VCaP (cell line): ENCODE measurements at regions not wholly inside any gene's neighbourhood (a gene's known extent, or its start where the extent isn't known, plus 50 kb on each side); places are given as distances from the start of the nearest gene placed in this dataset.

ENCODE experiments used
- H3K27ac ChIP-seq: fragments of 450-650 bp; 2 replicates; pipeline ENCODE4 v1.5.1; 2017
- TF ChIP-seq, protein P1 (sequence below): fragments of 450-650 bp; conservative IDR thresholded peaks from 2 replicates; pipeline ENCODE4 v1.5.1; 2017; ENCODE audit warnings: mild to moderate bottlenecking, moderate library complexity

DNA sequence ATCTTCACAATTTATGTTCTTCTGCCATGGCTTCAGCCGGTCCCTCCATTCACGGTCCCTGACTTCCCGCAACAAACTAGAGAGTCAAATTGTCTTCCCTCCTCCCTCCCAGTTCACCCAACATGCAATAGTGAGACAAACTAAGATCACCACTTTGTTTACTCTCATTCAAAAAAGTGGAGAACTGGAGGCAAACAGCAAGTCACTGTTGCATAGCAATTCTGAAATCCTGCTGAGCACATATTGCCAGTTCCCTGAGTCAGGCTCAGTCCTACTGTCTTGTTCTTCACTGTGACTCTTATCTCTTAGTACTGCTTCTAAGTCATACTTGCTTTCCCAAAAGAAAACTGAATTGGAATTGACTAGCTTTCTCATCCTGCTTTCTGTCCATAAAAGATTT lies 287.2 kb upstream of the SASH1 start:
- TF ChIP-seq, protein P1, sequence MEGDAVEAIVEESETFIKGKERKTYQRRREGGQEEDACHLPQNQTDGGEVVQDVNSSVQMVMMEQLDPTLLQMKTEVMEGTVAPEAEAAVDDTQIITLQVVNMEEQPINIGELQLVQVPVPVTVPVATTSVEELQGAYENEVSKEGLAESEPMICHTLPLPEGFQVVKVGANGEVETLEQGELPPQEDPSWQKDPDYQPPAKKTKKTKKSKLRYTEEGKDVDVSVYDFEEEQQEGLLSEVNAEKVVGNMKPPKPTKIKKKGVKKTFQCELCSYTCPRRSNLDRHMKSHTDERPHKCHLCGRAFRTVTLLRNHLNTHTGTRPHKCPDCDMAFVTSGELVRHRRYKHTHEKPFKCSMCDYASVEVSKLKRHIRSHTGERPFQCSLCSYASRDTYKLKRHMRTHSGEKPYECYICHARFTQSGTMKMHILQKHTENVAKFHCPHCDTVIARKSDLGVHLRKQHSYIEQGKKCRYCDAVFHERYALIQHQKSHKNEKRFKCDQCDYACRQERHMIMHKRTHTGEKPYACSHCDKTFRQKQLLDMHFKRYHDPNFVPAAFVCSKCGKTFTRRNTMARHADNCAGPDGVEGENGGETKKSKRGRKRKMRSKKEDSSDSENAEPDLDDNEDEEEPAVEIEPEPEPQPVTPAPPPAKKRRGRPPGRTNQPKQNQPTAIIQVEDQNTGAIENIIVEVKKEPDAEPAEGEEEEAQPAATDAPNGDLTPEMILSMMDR = no peak
- no peak overlapping the region for H3K27ac ChIP-seq

DNA sequence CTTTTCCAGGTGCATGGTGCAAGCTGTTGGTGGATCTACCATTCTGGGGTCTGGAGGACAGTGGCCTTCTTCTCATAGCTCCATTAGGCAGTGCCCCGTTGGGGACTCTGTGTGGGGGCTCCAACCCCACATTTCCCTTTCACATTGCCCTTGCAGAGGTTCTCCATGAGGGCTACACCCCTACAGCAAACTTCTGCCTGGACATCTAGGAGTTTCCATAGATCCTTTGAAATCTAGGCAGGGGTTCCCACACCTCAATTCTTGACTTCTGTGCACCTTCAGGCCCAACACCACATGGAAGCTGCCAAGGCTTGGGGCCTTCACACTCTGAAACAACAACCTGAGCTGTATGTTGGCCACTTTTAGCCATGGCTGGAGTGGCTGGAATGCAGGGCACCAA lies 282.8 kb upstream of the SASH1 start:
- H3K27ac ChIP-seq = no peak overlapping the region
- TF ChIP-seq, protein P1 = no peak

DNA sequence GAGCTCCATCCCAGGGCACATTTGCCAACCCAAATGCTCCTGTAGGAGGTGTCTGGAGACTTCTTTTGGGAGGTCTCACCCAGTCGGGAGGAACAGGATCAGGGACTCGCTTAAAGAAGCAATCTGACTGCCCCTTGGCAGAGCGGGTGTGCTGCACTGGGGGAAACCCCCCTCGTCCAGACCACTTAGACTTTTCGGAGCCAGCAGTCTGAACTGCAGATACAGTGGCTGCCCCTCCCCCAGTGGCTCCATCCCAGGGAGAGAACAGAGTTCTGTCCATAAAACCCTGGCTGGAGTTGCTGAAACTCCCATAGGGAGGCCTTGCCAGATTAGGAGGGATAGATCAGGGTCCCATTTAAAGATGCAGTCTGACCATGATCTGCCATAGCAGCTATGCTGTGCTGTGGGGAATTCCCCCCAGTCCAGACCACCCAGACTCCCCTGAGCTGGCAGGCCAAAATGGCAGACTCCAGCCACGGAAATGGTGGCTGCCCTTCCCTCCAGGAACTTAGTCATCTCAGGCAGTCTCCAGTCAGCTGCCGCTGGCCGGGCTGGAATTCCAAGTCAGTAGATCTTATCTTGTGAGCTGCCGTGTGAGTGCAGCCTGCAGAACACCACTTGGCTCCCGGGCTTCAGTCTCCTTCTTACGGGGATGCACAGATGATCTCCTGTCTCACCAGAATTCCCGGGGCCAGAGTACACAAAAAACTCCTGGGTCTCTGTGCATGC lies 278.1 kb upstream of the SASH1 start:
- no peak overlapping the region for H3K27ac ChIP-seq
- TF ChIP-seq, protein P1 = no peak

DNA sequence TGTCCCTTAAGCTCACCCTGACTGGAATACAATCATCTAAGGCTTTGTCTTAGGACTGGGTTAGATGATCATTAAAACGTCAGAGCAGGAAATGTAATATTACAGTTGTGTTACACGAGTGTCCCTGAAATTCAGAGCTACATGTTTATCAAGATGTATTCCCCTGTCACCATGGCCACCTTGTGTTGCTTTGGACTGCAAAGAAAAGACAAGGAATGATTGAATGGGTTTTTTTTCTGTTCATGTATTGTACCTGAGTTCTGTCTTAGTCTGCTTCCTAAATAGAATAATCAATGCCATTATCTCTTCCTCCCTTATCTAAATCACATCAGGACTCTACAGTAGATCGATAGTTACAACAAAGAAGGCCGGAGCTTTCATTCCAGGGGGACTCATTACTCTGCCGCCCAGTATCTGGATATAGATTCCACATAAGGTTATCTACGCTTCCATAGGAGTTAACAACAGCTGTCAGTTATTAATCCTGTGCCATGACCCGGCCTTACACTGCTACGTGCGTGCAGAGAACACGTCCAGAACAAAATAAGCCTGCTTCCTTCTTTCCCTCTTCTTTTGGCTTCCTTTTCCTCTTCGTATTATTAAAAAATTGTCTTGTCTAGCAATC lies 274.1 kb upstream of the SASH1 start:
- TF ChIP-seq, protein P1 = no peak
- no peak overlapping the region for H3K27ac ChIP-seq

DNA sequence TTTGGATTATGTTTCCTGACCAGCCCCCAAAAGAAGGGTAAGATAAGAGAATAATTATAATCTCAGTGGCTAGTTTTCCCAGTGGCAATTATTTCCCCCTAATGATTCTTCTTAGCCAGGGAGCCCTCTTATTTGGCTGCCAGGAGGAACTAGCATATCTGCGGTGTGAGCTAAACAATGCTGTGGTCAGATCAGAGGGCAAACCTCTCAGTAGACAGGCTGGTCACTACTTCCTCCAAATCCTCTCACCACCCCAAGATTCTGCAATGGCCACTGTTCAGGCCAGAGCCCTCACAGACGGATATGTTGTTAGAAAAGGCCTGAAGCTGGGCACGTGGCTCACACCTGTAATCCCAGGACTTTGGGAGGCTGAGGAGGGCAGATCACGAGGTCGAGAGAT lies 273.4 kb upstream of the SASH1 start:
- H3K27ac ChIP-seq = no peak overlapping the region
- TF ChIP-seq, protein P1 = no peak

DNA sequence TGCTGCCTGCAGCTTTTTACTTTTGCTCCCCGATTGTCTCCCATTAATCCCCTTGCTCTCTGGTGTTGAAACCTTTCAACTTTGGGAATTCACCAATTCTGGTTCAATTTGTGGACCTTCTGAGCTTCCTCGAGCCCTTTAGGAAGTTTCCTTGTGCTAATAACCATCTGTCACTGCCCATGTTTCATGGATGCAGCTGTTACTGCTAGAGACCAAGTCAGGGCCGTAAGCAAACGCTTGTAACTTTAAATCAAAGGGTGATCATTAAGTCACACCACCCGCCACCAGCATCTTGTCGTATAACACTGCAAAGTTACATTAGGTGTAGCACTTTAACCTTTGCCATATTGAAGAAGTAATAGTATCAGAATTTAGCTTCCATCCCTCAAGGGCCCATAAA lies 268.3 kb upstream of the SASH1 start:
- TF ChIP-seq, protein P1 = no peak
- no peak overlapping the region for H3K27ac ChIP-seq

DNA sequence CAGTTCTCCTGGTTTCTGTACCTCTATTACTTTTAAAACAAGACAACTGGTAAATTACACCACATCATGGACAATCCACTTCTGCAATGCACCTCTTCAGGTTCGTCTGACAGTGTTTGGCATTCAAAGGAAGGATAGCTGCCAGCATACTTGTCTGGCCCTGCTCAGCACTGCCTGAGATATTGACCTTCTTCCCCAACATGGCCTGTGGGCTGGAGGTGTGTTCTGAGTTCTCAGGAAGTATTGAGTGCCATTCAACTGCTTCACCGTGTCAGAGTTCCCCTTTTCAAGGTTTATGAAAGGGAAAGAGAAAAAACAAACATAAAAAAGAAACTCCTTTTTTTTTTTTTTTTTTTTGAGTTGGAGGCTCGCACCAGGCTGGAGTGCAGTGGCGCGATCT lies 267.9 kb upstream of the SASH1 start:
- TF ChIP-seq, protein P1 = no peak
- no peak overlapping the region for H3K27ac ChIP-seq
